ENCODE measurements at regions not wholly inside any gene's neighbourhood (a gene's known extent, or its start where the extent isn't known, plus 50 kb on each side); places are given as distances from the start of the nearest gene placed in this dataset.

DNA sequence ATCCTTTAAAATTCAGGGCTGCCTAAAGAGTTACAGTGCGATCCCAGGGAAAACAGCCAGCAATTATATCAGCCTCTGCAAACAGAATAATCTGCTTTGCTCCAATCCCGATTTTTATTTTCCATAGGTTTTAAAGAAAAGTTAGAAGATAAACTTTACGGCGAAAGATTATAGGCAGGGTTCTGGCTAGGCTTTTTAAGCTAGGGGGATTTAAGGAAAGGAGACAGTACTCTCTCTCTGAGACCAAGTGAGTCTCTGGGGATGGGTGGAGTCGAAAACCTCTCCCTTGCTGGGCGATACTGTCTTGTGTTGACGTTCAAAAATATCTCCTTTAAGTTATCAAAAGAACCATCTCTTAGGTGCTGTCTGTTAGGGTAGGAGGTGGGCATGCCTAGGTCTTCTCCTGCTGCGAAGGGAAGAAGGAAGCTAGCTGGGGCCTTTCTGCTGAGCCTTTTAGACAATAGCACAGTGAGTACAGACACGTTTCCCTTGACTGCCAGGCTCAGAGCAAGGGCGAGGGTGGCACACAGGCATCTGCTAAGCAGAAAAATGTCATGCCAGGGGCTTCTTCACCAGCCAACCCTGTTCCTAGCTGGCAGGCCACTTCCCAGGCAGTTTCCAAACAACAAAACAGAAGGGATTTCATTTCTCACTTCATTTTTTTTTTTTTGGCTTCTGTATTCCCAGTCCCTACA lies 167.9 kb upstream of the MAF start:
- DNase-seq: no peak

DNA sequence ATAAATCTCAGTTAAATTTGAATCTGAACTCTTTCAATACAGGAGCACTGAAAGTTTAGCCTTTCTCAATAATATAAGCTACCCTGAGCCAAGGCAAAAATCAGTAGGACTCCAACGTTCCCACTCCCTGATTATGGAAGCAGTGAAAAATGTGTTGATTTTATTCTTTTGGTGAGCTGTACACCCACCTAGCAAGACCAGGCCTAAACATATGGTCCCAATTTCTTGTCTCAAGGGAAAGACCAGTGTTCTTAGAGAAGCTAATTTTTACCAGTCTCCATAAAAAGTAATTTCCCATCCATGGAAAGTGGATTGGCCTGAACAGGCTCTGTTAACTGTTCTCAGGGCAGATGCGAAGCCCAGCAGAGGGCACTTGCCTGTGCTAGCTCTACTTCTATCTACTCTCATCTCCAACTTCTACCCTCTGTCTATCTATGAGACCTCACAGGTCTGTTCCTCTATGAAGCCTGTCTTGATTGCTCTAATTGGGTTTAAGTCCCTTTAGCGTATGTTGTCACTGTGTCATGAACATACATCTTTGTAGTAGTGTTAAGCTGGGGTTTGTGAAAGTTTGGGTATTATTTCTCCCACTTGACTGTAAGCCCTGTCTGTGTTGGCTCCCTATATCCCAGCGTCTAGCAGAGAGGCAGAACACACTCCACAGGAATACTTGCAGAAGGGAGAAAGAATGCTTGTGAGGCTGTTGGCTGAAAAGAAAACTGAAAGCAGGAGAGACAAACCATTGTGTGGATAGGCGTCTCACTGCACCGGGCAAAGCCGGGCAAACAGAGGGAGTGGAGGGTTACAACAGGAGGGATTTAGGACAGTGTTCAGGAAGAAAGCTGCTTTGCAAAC lies 167.1 kb upstream of the MAF start:
- DNase-seq: no peak

DNA sequence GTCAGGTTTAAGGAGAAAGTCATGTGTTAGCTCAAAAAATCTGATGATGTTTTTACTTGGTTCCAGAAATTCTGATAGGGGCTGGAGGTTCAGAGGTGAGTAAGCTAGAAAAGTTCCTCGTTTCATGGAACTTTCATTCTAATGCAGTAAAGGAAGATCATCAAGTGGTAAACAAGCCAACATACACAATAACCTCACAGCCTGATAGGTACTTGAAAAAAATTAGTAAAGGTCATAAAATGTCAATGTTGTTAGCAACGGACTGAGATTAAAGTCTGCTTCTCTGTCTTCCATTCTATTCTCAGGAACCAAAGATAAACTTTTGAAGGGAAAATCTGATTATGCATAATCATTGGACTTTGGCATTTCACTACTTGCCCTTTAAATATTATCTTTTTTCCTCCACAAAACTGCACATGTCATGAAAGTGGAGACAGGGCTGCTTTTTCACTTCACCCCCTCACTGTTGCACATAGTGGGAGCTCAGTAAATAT lies 165.4 kb upstream of the MAF start:
- no peak for DNase-seq

DNA sequence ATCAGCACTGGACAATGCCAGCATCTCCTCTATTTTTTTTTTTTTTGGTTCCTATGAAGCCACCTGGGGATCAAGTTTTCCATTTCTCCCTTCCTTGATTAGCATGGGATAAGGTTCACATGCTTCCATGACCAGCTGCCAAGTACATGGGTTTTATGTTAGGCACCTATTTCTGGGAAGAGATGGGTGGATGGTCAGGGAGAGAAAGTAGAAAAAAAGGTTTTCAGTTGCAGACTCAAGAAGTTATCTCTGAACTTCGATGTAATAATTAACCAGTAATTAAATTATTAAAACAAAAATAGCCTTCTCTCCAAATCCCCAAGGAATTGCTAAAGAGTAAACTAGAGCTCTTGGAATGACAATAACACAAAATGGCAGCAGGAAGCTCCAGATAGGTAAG lies 164.9 kb upstream of the MAF start:
- DNase-seq: no peak

DNA sequence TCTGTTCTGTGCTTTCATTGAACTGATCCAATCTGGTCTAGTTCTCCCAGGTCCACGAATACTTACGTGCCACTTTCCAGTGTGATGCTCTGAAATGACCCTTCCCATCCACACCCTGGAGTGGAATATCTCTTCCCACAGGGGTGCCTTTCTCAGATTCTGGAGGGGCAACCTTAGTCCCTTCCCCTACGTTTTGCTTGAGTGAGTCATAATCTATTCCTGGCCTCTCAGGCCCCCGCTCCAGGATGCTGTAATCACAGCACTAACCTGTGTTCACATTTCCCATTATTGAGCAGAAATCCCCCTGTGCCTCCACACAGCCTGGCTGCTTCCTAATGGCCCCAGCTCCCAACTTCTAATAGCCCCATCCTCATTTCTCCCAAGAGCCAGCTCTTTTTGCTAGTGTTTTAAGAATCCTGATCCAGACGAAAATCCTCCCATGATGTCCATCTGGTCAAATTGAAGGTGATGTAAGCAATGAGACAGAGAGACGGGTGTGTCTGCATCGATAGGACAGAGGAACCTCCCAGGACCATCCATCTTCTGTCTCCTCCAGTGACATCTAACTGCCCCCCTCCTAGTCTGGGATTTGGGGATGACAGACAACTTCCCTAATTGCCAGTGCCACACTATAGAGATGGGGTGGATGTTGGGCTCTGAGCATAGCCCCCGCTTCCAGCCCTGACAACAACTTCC lies 164.0 kb upstream of the MAF start:
- no peak for DNase-seq

DNA sequence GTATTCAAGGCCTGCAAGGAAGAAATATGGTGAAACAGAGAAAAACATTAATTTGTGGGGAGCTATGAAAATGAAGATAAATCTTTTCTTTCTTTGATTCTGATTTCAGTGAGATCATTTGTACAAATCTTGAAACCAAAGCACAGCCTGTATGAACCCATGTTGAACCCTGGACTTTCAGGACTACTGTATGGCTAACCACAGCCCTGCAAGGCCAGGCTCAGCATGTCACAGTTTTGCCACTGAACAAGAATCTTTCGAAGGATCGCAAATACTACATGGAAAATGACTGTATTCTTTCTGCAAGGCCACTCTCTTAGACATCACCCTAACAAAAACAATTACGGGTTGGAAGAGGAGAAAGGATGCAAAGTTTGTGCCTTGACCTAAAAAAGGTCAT lies 161.7 kb upstream of the MAF start:
- no peak for DNase-seq

DNA sequence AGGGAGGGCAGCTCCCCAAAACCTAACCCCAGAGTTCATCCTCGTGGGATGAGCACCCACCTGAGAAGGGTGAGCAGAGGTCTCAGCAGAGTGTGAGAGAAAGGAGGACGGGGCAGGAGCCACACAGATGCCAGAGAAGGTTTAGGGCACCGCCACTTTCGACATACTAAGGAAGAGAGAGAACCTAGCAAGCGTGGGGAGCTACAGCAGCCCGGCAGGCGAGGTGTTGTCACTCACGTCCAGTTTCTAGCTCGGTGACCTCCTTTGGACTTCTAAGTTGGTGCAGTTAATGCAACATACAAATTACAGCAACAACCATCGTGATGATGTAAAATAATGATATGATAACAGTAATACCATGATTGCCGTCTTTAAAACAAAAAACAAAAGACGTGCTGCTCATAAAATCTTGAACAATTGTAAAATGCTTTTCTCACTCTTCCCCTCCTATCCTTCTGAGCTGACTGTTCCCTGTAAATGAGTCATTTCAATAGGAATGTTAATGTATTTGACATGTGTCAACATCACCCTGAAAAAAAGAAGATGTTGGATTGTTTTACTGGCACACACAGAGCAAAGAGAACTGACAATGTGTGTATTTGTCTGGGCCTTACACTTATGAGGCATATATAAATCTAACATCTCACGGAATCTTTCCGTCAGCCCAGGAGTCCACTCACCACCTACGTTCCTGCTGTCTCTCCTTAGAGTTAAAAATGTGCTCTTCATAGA lies 158.2 kb upstream of the MAF start:
- DNase-seq: no peak

DNA sequence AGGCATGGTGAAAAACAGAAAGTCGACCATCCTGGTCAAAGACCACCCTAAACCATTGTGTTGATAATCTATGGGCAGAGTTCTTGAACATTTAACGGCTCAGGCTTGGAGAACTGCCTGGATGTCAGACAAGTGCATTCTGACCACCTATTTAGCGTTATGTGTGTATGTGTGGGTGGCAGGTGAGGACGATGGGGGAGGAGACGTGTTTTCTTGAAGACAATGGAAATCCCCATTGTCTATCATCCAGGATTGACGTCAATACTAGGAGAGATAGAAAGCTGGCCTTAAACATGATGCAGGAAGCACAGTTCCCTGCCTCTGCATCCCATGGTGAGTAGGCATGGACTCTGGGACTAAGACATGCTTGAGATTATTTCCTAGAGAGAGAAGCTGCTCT lies 157.4 kb upstream of the MAF start:
- DNase-seq: no peak

DNA sequence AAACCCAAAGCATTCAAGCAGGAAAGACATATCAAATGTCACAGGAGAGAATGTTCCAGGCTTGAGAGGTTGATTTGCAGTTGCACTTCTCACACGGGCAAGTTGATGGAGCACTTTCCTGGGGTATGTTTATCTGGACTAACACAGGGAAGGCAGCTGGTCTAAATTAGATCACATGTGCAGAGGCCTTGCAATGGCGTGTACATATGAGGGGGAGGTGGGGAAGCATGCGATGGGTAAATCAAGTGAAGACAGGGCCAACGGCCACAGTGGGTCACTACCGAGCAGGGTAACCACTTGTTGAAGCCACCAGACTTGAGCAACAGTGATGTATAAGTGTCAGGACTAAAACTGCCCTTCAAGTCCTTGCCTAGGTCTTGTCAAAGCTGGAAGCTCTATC lies 156.6 kb upstream of the MAF start:
- no peak for DNase-seq

DNA sequence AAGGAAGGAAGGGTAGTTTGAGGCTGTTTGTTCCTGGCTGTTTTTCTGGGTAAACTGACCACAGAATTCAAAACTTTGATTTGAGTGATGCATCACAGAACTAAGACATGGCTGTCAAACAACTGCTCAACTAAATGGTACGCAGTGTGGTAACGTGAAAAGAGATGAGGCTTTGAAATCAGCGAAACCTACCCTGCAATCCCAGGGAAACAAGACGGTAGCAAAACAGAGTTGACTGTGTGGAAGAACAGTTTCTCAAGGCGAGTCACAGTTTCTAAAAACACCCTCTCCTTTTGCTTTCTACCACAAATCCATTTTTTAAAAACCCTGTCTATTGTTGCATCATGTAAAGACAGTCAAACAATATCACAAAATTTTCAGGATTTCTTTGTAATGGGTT lies 156.0 kb upstream of the MAF start:
- DNase-seq: no peak

DNA sequence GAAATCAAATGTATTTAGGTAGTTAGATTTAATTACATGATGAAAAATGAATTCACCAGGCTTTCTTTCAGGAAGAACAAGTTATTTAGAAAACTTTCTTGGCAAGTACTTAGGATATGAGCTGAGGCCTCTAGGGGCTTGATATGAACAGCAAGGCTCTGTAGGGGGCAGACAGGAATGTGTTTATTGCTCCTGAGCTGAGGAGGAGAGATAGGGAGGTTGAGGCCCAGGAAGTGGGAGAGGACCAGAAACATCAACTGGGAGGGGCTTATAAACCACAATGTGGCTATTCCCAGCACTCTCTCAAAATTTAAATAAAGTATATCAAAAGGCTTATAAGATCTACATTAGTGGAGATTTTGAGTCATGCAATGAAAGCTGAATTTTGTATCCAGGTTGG lies 154.0 kb upstream of the MAF start:
- DNase-seq: no peak

DNA sequence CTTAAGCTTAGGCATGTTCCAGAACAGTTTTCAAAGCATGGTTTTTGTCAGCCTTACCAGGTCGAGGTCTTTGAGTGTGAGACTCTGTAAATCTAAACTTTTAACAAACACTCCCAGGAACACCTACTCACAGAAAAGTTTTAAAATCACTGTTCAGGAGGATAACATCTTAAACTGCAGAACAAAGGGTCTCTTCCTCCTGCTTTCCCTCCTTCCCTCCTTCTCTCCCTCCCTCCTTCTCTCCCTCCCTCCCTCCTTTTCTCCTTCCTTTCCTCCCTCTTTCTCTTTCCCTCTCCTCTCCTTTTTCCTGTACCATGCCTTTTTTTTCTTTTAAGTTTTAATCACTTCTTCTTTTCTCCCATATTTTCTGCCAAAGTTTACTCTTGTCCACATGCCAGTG lies 153.5 kb upstream of the MAF start:
- DNase-seq: no peak

DNA sequence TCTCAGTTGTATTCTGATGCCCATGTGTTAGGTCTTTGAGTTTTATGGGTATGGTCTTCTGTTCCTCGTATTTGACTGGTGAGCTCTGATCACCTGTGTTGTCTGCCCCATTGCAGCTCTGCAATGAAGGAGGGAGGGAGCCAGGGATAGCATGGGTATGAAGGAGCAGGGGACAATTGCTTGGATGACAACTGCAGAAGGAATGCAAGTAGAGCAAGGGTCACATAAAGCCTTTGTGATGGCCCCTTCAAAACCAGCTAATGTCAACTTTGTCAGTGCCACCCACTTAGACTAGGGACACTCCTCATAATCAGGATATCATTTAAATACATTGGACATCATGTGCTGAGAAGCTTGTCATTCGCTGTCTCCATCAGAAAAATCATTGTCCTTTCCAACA lies 152.7 kb upstream of the MAF start:
- no peak for DNase-seq

DNA sequence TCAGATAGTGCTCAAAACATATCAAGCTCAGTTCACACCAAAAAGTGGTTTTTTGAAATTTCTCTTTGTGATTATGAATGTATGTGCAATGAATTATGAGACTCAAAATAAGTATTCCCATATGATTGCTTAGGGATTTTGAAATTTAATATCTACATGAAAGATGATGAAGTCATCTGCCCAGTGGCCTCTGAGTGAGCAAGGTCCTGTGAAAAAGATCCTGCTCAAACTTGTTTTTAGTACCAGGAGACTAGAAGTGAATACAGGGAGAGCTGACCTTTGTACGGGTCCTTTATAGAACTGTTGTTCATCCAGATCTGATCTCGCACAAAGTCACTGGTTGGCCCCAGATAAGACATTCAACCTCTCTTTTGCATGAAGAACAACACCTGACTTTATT lies 151.9 kb upstream of the MAF start:
- DNase-seq: no peak

DNA sequence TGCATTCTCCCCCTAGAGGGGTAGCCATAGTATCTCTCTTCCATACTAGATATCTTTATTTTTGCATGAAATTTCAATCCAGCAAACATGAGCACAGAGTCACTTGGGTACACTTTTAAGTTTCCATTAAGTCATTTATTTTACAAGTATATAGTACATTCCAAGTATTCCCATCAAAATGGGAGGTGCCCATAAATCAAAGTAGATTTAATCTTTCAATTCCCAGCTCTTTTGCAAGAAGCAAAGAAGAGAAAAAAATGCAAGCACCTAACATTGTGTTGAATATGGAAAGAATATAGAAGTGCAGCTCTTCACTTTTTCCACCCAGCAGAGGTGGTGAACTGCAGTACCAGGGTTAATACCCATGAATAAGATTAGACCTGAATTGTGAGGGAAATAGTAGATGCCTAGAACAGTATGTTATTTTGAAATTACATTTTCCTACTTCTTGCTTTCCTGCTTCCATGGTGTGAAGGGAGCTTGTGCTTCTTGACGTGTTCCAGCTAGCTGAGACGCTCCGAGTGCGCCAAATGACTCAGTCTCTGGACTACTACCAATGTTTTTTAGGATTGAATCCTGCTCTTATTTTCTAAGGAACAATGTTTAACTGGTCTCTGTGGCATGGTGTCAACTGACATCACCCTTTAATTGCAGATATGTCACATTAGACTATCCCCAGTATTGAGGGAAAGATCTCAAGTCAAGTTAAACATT lies 151.1 kb upstream of the MAF start:
- no peak for DNase-seq

DNA sequence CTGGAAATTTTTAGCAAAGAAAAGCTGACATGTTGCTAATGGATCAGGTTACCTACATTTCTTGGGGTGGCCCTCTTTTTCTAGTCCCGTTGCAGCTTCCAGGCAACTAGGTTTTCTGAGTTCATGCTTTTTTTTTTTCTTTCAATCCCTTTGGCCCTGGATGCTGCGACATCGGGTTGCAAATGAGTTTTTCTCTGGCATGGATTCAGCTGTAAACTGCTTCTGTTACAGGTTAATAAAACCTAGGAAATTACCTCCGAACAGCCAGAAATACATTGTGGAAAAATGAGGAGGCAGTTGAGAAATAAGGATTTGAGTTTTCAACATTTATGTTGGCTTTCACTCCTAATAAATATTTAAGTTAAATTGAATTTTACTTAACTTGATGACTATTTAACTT lies 149.8 kb upstream of the MAF start:
- no peak for DNase-seq

DNA sequence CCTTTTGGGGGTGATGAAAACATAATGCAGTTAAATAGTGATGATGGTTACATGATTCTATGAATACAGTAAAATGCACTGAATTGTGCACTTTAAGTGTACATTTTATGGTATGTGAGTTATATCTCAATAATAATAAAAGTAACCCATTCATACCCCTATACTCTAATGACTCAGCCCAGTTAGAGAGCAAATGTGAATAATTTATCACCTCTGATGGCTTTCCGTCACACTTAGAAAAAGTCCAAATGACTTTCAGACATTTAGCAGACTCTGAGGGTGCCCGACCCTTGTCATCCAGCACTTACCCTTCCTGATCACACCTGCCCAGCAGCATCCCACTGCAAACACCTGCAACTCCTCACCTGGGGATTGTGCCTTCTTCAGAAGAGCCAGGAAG lies 148.1 kb upstream of the MAF start:
- DNase-seq: no peak

DNA sequence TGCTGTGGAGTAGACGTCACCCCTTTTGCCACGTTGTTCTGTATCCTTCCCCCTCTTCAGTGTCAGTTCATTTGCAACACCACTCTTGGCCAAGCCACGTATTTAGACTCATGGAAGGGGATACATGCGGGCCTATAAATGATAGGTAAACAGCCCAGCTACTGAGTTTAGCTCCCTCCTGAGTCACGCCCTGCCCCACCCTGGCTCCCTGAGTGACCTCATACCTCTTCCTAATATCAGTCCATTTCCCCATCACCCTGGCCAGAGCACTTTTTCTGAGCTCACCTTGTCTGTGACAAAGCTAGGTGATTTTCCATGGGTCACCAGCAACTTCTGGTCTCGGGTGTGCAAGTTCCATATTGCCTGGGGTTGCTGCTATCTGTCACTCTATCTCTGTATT lies 147.2 kb upstream of the MAF start:
- DNase-seq: no peak

DNA sequence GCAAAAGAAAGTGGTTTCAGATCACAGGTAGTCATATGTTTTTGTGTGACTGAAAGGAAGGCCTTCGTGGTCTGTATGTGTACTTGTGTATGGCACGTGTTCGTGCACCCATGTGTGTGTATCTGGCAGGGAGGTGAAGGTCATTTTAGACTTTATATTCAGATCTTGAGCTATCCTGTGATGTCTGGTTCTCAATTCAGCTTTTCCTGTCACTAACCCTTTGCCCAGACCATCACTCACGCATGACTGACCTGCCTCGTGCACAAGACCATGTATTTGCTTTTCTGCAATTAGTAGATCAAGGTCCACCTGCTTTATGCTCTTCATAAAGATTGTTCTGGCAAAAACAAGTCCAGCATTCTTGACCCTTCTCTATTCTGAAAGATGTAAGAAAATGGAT lies 139.7 kb upstream of the MAF start:
- DNase-seq: no peak

DNA sequence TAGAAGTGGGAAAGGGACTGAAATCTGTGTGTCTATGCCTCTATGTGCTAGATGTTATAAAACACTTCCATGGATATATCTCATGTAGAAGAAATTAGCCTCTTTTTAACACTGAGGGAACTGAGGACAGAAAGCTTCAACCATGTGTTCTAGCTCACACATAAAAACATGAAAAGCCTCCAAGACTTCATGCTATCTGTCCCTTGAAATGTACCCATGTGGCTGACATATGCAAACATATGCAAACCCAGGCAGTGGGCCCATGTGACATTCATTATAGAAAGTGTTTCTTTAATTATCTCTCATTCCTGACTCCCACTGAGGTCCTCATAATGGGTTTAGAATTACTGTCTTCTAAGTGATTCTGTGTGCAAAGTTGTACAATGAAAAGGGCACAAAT lies 134.7 kb upstream of the MAF start:
- DNase-seq: no peak

DNA sequence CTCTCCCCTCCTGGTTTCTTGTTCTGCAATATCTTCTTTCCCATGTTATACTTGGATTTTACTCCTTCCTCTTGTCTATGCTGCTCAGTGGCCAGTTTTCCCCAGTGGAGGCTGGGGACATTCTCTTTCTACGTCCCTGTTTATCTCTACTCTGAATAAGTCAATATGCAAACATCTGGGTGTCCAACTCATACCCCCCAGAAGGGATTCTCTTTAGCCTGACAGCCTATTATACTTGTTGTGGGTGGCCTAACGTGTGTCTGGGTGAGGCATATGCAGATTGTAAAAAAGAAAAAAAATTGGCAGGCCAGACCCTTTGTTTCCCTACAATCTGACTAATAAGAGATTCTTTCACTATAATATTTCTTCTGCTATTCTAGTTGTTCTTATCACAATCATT lies 134.2 kb upstream of the MAF start:
- no peak for DNase-seq

DNA sequence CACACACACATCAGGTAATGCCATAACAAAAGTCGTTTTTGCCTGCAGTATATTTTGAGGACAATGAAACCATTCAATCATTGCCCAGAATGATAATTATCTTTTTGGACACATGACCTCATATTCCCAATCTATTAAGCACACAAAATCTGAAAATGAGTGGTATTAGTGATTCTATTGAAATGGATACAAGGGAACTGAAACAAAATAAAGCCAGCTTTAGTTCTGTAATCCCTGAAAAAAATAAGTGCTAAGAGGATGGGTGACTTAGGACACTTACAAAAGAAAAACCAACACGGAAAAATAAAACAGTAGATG lies 128.3 kb upstream of the MAF start:
- DNase-seq: no peak
